OCI-LY1 (cell line): ENCODE measurements at regions not wholly inside any gene's neighbourhood (a gene's known extent, or its start where the extent isn't known, plus 50 kb on each side); places are given as distances from the start of the nearest gene placed in this dataset.

Experiments
- H2AFZ ChIP-seq: fragments of 200-600 bp; sonication (generic), shearing (Covaris generic); 2 replicates; pipeline ENCODE4 v1.6.0; 2014; ENCODE audit warnings: antibody characterized with exemption, mild to moderate bottlenecking, low read length
- H3F3A ChIP-seq: fragments of 200-600 bp; sonication (generic), shearing (Covaris generic); 2 replicates; pipeline ENCODE4 v1.6.0; 2014; ENCODE audit warnings: mild to moderate bottlenecking, antibody characterized with exemption, low read length, moderate library complexity; ENCODE audit not compliant: insufficient read depth
- H3K27ac ChIP-seq: fragments of 200-600 bp; sonication (generic); 2 replicates; pipeline ENCODE4 v1.5.1; 2014; ENCODE audit warnings: low read length, mixed run types, mild to moderate bottlenecking, low read depth; ENCODE audit not compliant: poor library complexity, severe bottlenecking
- H3K27me3 ChIP-seq: fragments of 200-600 bp; sonication (generic); 2 replicates; pipeline ENCODE4 v1.6.0; 2014; ENCODE audit warnings: antibody characterized with exemption, mild to moderate bottlenecking, low read length, moderate library complexity; ENCODE audit not compliant: insufficient read depth
- H3K36me3 ChIP-seq: fragments of 200-600 bp; sonication (generic); 2 replicates; pipeline ENCODE4 v1.6.1; 2014; ENCODE audit warnings: mild to moderate bottlenecking, antibody characterized with exemption, low read length, moderate library complexity, mixed read lengths; ENCODE audit not compliant: insufficient read depth
- H3K4me1 ChIP-seq: fragments of 200-600 bp; sonication (generic); 2 replicates; pipeline ENCODE4 v1.5.1; 2014; ENCODE audit warnings: mild to moderate bottlenecking, low read length, moderate library complexity; ENCODE audit not compliant: insufficient read depth, severe bottlenecking
- H3K4me2 ChIP-seq: fragments of 200-600 bp; sonication (generic), shearing (Covaris generic); 2 replicates; pipeline ENCODE4 v1.6.1; 2014; ENCODE audit warnings: low read length
- H3K4me3 ChIP-seq: fragments of 200-600 bp; sonication (generic); 2 replicates; pipeline ENCODE4 v1.5.1; 2014; ENCODE audit warnings: low read length, low read depth, mild to moderate bottlenecking, mixed read lengths; ENCODE audit not compliant: poor library complexity, severe bottlenecking
- H3K79me2 ChIP-seq: fragments of 200-600 bp; shearing (Covaris generic); 2 replicates; pipeline ENCODE4 v1.6.1; 2016; ENCODE audit warnings: mixed run types, low read length, mixed read lengths; ENCODE audit not compliant: insufficient read depth
- H3K9ac ChIP-seq: fragments of 200-600 bp; sonication (generic), shearing (Covaris generic); 2 replicates; pipeline ENCODE4 v1.6.1; 2014; ENCODE audit warnings: mild to moderate bottlenecking, low read length, mixed read lengths
- H3K9me2 ChIP-seq: fragments of 200-600 bp; sonication (generic), shearing (Covaris generic); 2 replicates; pipeline ENCODE4 v1.6.1; 2014; ENCODE audit warnings: low read depth, mild to moderate bottlenecking, low read length, mixed read lengths
- H3K9me3 ChIP-seq: fragments of 200-600 bp; shearing (Covaris generic); 2 replicates; pipeline ENCODE4 v1.6.1; 2014; ENCODE audit warnings: low read length, mixed read lengths
- H4K20me1 ChIP-seq: fragments of 200-600 bp; sonication (generic), shearing (Covaris generic); 2 replicates; pipeline ENCODE4 v1.6.0; 2016; ENCODE audit warnings: mild to moderate bottlenecking, low read length; ENCODE audit not compliant: insufficient read depth
- CTCF ChIP-seq: fragments of 200-600 bp; sonication (generic), shearing (Covaris generic); IDR thresholded peaks from 2 replicates; pipeline ENCODE4 v1.5.1; 2017; ENCODE audit warnings: mild to moderate bottlenecking, antibody characterized with exemption, low read length, moderate library complexity, mixed read lengths
- EZH2 ChIP-seq: fragments of 200-600 bp; sonication (generic), shearing (Covaris generic); IDR thresholded peaks from 2 replicates; pipeline ENCODE4 v1.8.0; 2017; ENCODE audit warnings: borderline replicate concordance, mixed run types, mild to moderate bottlenecking, antibody characterized with exemption, low read length, moderate library complexity, mixed read lengths

DNA sequence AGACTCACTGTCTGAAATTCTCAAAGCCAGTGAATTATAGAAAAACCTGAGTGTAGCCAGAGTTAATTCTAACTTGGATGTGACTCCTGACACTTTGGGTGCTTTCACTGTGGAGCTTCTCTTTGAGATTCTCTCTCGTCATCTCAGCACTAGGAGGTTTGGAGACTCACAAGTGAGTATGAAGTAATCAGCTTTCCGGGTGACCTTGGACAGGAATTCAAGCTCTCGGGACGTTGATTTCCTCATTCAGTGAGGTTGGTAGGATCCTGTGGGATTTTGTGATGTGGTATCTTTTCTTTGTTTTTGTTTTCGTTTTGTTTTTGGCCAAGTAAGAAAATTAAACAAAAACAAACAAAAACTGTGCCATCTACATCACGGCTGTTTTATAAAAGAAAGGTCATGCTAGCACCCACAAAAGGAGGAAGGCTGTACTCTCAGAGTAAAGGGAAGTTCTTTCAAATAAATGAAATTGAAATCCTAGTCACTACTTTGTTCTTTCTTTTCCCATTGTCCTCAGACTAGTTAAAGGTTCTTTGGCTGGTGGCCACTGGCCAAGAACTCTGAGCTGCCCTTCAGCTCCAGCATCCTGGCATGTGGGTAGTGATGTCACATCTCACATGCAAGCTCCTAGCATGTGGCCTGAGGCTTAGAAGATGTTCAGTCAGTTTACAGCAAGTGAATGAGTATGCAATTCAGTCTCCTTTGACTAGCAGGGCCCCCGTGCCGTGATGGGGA is 263.3 kb upstream of the TPM1 start:
- no peaks in the 10 kb centered on the region for H3F3A ChIP-seq
- TF ChIP-seq EZH2 (no peak), CTCF (no peak)
- no peak overlapping the region for H3K4me2 ChIP-seq
- no peaks in the 10 kb centered on the region for H4K20me1 ChIP-seq
- no peaks in the 10 kb centered on the region for H3K9me2 ChIP-seq
- no peaks in the 10 kb centered on the region for H3K4me1 ChIP-seq
- H2AFZ ChIP-seq: no peak overlapping the region
- no peaks in the 10 kb centered on the region for H3K79me2 ChIP-seq
- no peak overlapping the region for H3K27ac ChIP-seq
- H3K4me3 ChIP-seq: no peak overlapping the region
- no peak overlapping the region for H3K9ac ChIP-seq
- no peaks in the 10 kb centered on the region for H3K27me3 ChIP-seq
- no peaks in the 10 kb centered on the region for H3K9me3 ChIP-seq
- no peaks in the 10 kb centered on the region for H3K36me3 ChIP-seq

DNA sequence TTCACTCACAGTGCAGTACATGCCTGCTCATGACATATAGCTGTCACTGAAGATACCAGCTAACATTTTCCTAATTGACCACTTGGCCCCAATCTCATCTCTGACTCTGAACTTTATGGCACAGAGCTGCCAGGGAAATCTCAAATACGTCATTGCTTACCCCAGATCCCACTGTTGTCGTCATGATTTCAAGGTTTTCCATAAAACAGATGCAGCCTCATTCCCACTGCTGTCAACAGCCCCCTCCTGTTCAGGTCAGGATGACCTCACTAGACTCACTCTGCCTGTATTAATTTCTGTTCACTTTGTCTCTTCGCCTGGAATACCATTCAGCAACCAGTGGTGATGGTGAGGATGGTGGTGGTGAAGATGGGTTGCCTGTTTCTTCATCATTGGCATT is 262.6 kb upstream of the TPM1 start:
- no peak overlapping the region for H3K27ac ChIP-seq

GRCh38 chr15:62781081-62781497 is 261.5 kb upstream of the TPM1 start:
- TF ChIP-seq EZH2 (no peak), CTCF (no peak)
- no peaks in the 10 kb centered on the region for H3K79me2 ChIP-seq
- no peak overlapping the region for H3K9ac ChIP-seq
- no peak overlapping the region for H3K4me2 ChIP-seq
- no peaks in the 10 kb centered on the region for H3K4me1 ChIP-seq
- H3K9me3 ChIP-seq: no peaks in the 10 kb centered on the region
- no peak overlapping the region for H2AFZ ChIP-seq
- no peaks in the 10 kb centered on the region for H3K27me3 ChIP-seq
- H3F3A ChIP-seq: no peaks in the 10 kb centered on the region
- no peak overlapping the region for H3K4me3 ChIP-seq
- H3K9me2 ChIP-seq: no peaks in the 10 kb centered on the region
- no peak overlapping the region for H3K27ac ChIP-seq
- no peaks in the 10 kb centered on the region for H3K36me3 ChIP-seq
- no peaks in the 10 kb centered on the region for H4K20me1 ChIP-seq

More for the DNA sequence above, 262.6 kb upstream of the TPM1 start:
- Histone ChIP-seq H4K20me1 (no peaks in the 10 kb centered on the region), H3K9me3 (no peaks in the 10 kb centered on the region), H3K27me3 (no peaks in the 10 kb centered on the region), H3K36me3 (no peaks in the 10 kb centered on the region), H3K9ac (no peak overlapping the region), H3K4me1 (no peaks in the 10 kb centered on the region), H2AFZ (no peak overlapping the region), H3K79me2 (no peaks in the 10 kb centered on the region), H3K9me2 (no peaks in the 10 kb centered on the region), H3K4me2 (no peak overlapping the region), H3F3A (no peaks in the 10 kb centered on the region), H3K4me3 (no peak overlapping the region)
- TF ChIP-seq EZH2: no peak
- TF ChIP-seq CTCF: no peak
